ENCODE measurements at regions not wholly inside any gene's neighbourhood (a gene's known extent, or its start where the extent isn't known, plus 50 kb on each side); places are given as distances from the start of the nearest gene placed in this dataset.

- no TSS peak for BruUV-seq (replicated peaks)
- DNase-seq, result no peak
- CTCF ChIA-PET, result no interaction called here
- no peaks in the 10 kb centered on the region for H3K4me1 Mint-ChIP-seq (ENCODE audit: low read depth, unreplicated experiment)
- H3K36me3 Mint-ChIP-seq (ENCODE audit: insufficient read depth, unreplicated experiment), result no peaks in the 10 kb centered on the region
- no peak for TF ChIP-seq CTCF (IDR thresholded peaks at IDR 0.05; ENCODE audit: unreplicated experiment)
- no peak overlapping the region for H3K27ac Mint-ChIP-seq (ENCODE audit: unreplicated experiment)
- no peak overlapping the region for H3K4me3 Mint-ChIP-seq (ENCODE audit: low read depth, unreplicated experiment)
- intact Hi-C loops (cut with micrococcal nuclease; ENCODE audit: unreplicated experiment), result no loop called here
- H3K27me3 Mint-ChIP-seq (ENCODE audit: unreplicated experiment), result peaks cover 71% of the 10 kb centered on the region
- peaks cover 2% of the 10 kb centered on the region for H3K9me3 Mint-ChIP-seq (ENCODE audit: low read depth, unreplicated experiment)
Measured at GRCh38 chr2:239892441-239893235, 132.5 kb downstream of the NDUFA10 start.

- peaks cover 75% of the 10 kb centered on the region for H3K27me3 Mint-ChIP-seq (ENCODE audit: unreplicated experiment)
- DNase-seq, result no peak
- no TSS peak for BruUV-seq (replicated peaks)
- peaks cover 3% of the 10 kb centered on the region for H3K9me3 Mint-ChIP-seq (ENCODE audit: low read depth, unreplicated experiment)
- no peaks in the 10 kb centered on the region for H3K4me1 Mint-ChIP-seq (ENCODE audit: low read depth, unreplicated experiment)
- intact Hi-C loops (cut with micrococcal nuclease; ENCODE audit: unreplicated experiment), result no loop called here
- CTCF ChIA-PET, result no interaction called here
- TF ChIP-seq CTCF (IDR thresholded peaks at IDR 0.05; ENCODE audit: unreplicated experiment), result no peak
- H3K4me3 Mint-ChIP-seq (ENCODE audit: low read depth, unreplicated experiment), result no peak overlapping the region
- no peaks in the 10 kb centered on the region for H3K36me3 Mint-ChIP-seq (ENCODE audit: insufficient read depth, unreplicated experiment)
- H3K27ac Mint-ChIP-seq (ENCODE audit: unreplicated experiment), result no peak overlapping the region
Measured at GRCh38 chr2:239891698-239892097, 133.4 kb downstream of the NDUFA10 start.

GRCh38 chr2:239890206-239890746 lies 134.9 kb downstream of the NDUFA10 start:
- Mint-ChIP-seq H3K4me1 (ENCODE audit: low read depth, unreplicated experiment) (no peaks in the 10 kb centered on the region), H3K9me3 (ENCODE audit: low read depth, unreplicated experiment) (peaks cover 6% of the 10 kb centered on the region), H3K27ac (ENCODE audit: unreplicated experiment) (no peak overlapping the region), H3K36me3 (ENCODE audit: insufficient read depth, unreplicated experiment) (no peaks in the 10 kb centered on the region), H3K4me3 (ENCODE audit: low read depth, unreplicated experiment) (no peak overlapping the region), H3K27me3 (ENCODE audit: unreplicated experiment) (peaks cover 61% of the 10 kb centered on the region)
- DNase-seq, result no peak
- intact Hi-C loops (cut with micrococcal nuclease; ENCODE audit: unreplicated experiment), result no loop called here
- BruUV-seq (replicated peaks), result no TSS peak
- TF ChIP-seq CTCF (IDR thresholded peaks at IDR 0.05; ENCODE audit: unreplicated experiment), result no peak
- CTCF ChIA-PET, result no interaction called here

- no TSS peak for BruUV-seq (replicated peaks)
Measured at GRCh38 chr2:239889641-239890121, 135.5 kb downstream of the NDUFA10 start.

More at GRCh38 chr2:239889641-239890121, 135.5 kb downstream of the NDUFA10 start:
- Mint-ChIP-seq H3K27ac (ENCODE audit: unreplicated experiment) (no peak overlapping the region), H3K9me3 (ENCODE audit: low read depth, unreplicated experiment) (peaks cover 9% of the 10 kb centered on the region), H3K36me3 (ENCODE audit: insufficient read depth, unreplicated experiment) (no peaks in the 10 kb centered on the region), H3K27me3 (ENCODE audit: unreplicated experiment) (peaks cover 55% of the 10 kb centered on the region), H3K4me3 (ENCODE audit: low read depth, unreplicated experiment) (no peak overlapping the region), H3K4me1 (ENCODE audit: low read depth, unreplicated experiment) (no peaks in the 10 kb centered on the region)
- no peak for TF ChIP-seq CTCF (IDR thresholded peaks at IDR 0.05; ENCODE audit: unreplicated experiment)
- intact Hi-C loops (cut with micrococcal nuclease; ENCODE audit: unreplicated experiment), result loop anchor here (10.0 kb wide), 1 partner anchor 855 kb away; no protein-coding TSS in a partner anchor
- CTCF ChIA-PET, result no interaction called here
- DNase-seq, result no peak
